A172 (cell line): ENCODE measurements at regions not wholly inside any gene's neighbourhood (a gene's known extent, or its start where the extent isn't known, plus 50 kb on each side); places are given as distances from the start of the nearest gene placed in this dataset.
"Not testable (repeated sequence)": the region's sequence is repeated elsewhere in the genome, so short reads cannot be mapped to it uniquely, and the experiment has no call there.

Experiments used
- DNase-seq: peaks from one replicate; pipeline ENCODE4 v3.0.0-alpha.2; 2015; ENCODE audit warnings: low spot score

- no peak for DNase-seq
These were observed 242.1 kb upstream of the C2CD4B start for GRCh38 chr15:62407216-62407615.

GRCh38 chr15:62407962-62408361, 242.9 kb upstream of the C2CD4B start:
- DNase-seq, result no peak

GRCh38 chr15:62409466-62409865, 244.4 kb upstream of the C2CD4B start:
- no peak for DNase-seq

GRCh38 chr15:62412686-62413085, 247.6 kb upstream of the C2CD4B start:
- DNase-seq, result no peak

GRCh38 chr15:62413153-62413552, 248.1 kb upstream of the C2CD4B start:
- DNase-seq, result no peak

GRCh38 chr15:62413786-62414185, 248.7 kb upstream of the C2CD4B start:
- DNase-seq, result no peak

- no peak for DNase-seq
These were observed 250.4 kb upstream of the C2CD4B start for GRCh38 chr15:62415498-62415897.

- no peak for DNase-seq
These were observed 251.4 kb upstream of the C2CD4B start for GRCh38 chr15:62416526-62416925.

- no peak for DNase-seq
These were observed 252.4 kb upstream of the C2CD4B start for GRCh38 chr15:62417439-62417838.

- not testable (repeated sequence) for DNase-seq
These were observed 253.4 kb upstream of the C2CD4B start for GRCh38 chr15:62418496-62418895.

- no peak for DNase-seq
These were observed 254.1 kb upstream of the C2CD4B start for GRCh38 chr15:62419192-62419591.

GRCh38 chr15:62420371-62420770, 255.3 kb upstream of the C2CD4B start:
- DNase-seq, result not testable (repeated sequence)

GRCh38 chr15:62421289-62421688, 256.2 kb upstream of the C2CD4B start:
- DNase-seq, result no peak

GRCh38 chr15:62426387-62426956, 261.4 kb upstream of the C2CD4B start:
- no peak for DNase-seq

- no peak for DNase-seq
These were observed 263.2 kb upstream of the C2CD4B start for GRCh38 chr15:62428259-62428658.

- no peak for DNase-seq
These were observed 263.9 kb upstream of the C2CD4B start for GRCh38 chr15:62428851-62429598.

- no peak for DNase-seq
These were observed 265.0 kb upstream of the C2CD4B start for GRCh38 chr15:62430056-62430455.

GRCh38 chr15:62430552-62430951, 265.5 kb upstream of the C2CD4B start:
- no peak for DNase-seq

- no peak for DNase-seq
These were observed 266.1 kb upstream of the C2CD4B start for GRCh38 chr15:62431008-62431797.

GRCh38 chr15:62431817-62432216, 266.7 kb upstream of the C2CD4B start:
- DNase-seq, result no peak

- DNase-seq, result no peak
These were observed 267.8 kb upstream of the C2CD4B start for GRCh38 chr15:62432702-62433398.

- DNase-seq, result no peak
These were observed 271.1 kb upstream of the C2CD4B start for GRCh38 chr15:62436235-62436634.
